Neural progenitor cell (in vitro differentiated cells): ENCODE measurements at regions not wholly inside any gene's neighbourhood (a gene's known extent, or its start where the extent isn't known, plus 50 kb on each side); places are given as distances from the start of the nearest gene placed in this dataset.

Experiments used
- EZH2 ChIP-seq: fragments of 200-600 bp; sonication (generic); IDR thresholded peaks from 2 replicates; pipeline ENCODE4 v1.6.1; 2017; ENCODE audit warnings: antibody characterized with exemption, mild to moderate bottlenecking, moderate library complexity
- TF ChIP-seq, protein P1 (sequence below): fragments of 200-600 bp; sonication (generic); IDR thresholded peaks from 2 replicates; pipeline ENCODE4 v1.5.1; 2017; ENCODE audit warnings: antibody characterized with exemption, mild to moderate bottlenecking

DNA sequence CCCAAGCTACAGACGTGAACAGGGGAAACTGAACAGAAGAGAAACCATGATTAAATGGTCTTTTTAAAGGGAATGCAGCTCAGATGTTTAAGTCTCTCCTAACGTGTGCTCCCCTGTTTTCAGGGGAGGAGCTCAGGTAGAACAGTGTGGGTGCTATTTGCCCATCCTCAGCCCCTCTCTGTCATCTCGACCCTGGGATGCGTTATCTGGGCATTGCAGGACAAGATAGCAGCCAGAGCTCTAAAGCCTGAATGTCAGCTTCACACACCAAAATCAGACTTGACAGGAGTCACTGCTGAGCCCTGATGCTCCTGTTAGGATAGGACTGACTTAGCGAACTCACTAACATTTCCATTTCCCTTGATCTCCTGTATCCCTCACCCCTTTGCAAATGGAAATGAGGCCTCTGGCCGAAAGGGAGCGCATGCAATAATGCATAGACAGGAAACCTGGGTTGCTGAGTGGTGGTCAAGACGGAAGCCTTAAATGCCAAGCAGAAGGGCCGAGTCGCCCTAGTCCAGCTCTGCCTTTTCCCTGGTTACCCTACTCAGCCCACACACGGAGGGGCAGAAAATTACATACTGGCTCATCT is 234.9 kb upstream of the TPM1 start:
- TF ChIP-seq, protein P1, sequence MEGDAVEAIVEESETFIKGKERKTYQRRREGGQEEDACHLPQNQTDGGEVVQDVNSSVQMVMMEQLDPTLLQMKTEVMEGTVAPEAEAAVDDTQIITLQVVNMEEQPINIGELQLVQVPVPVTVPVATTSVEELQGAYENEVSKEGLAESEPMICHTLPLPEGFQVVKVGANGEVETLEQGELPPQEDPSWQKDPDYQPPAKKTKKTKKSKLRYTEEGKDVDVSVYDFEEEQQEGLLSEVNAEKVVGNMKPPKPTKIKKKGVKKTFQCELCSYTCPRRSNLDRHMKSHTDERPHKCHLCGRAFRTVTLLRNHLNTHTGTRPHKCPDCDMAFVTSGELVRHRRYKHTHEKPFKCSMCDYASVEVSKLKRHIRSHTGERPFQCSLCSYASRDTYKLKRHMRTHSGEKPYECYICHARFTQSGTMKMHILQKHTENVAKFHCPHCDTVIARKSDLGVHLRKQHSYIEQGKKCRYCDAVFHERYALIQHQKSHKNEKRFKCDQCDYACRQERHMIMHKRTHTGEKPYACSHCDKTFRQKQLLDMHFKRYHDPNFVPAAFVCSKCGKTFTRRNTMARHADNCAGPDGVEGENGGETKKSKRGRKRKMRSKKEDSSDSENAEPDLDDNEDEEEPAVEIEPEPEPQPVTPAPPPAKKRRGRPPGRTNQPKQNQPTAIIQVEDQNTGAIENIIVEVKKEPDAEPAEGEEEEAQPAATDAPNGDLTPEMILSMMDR, result no peak
- TF ChIP-seq EZH2, result no peak
